B cell (primary cell): ENCODE measurements at regions not wholly inside any gene's neighbourhood (a gene's known extent, or its start where the extent isn't known, plus 50 kb on each side); places are given as distances from the start of the nearest gene placed in this dataset.

ENCODE experiments used
- ATAC-seq: fragments of 200-7000 bp; cut with Tn5 transposase; one replicate; pipeline ENCODE4 v1.10.0; 2021; ENCODE audit warnings: low read depth, mild to moderate bottlenecking, moderate number of reproducible peaks, moderate library complexity
- CTCF ChIA-PET: fragments of 350-600 bp; sonication (Branson Sonifier 250); formaldehyde crosslinking; loops from one replicate; lab custom pipeline; 2021; ENCODE audit warnings: antibody characterized with exemption, inconsistent platforms; lab: Charles Lee
- POLR2A ChIA-PET: fragments of 350-600 bp; sonication (Branson Sonifier 250); formaldehyde crosslinking; loops from one replicate; lab custom pipeline; 2021; ENCODE audit warnings: antibody characterized with exemption; lab: Charles Lee
- DNase-seq: peaks from one replicate; pipeline ENCODE4 v3.0.0; 2013
- H2AFZ ChIP-seq: 2 replicates; pipeline ENCODE4 v1.6.1; 2012; ENCODE audit warnings: mild to moderate bottlenecking, low read depth, low read length; ENCODE audit not compliant: insufficient read depth, poor library complexity, severe bottlenecking
- H3K27ac ChIP-seq, 2 donors: 1 replicate in 1 of 2; 2 replicates in 1 of 2; pipeline ENCODE4 v1.5.1; 2012 to 2013; ENCODE audit warnings: low read length in 2 of 2, mild to moderate bottlenecking in 2 of 2, moderate library complexity in 1 of 2
- H3K27me3 ChIP-seq, 4 experiments: fragments of 200-600 bp in 1 of 4; sonication (generic) in 1 of 4; replicated peaks in 1 of 4; 1 replicate in 2 of 4; 2 replicates in 2 of 4; pipeline versions ENCODE4 v1.6.1 to v1.7.0; 2013 to 2016; ENCODE audit warnings: low read length in 3 of 4, mild to moderate bottlenecking in 2 of 4, mixed read lengths in 1 of 4, moderate library complexity in 1 of 4; ENCODE audit not compliant: insufficient read depth in 4 of 4, control insufficient read depth in 3 of 4; ENCODE audit errors: control extremely low read depth in 1 of 4
- H3K36me3 ChIP-seq, 2 experiments: replicated peaks in 1 of 2; 1 replicate in 1 of 2; 2 replicates in 1 of 2; pipeline versions ENCODE4 v1.6.1 to v1.7.1; 2013; ENCODE audit warnings: low read length in 1 of 2; ENCODE audit not compliant: insufficient read depth in 2 of 2, control insufficient read depth in 1 of 2; ENCODE audit errors: control extremely low read depth in 1 of 2, extremely low read depth in 1 of 2
- H3K4me1 ChIP-seq, 2 donors: fragments of 200-600 bp in 1 of 2; sonication (generic) in 1 of 2; 1 replicate in 1 of 2; 2 replicates in 1 of 2; pipeline versions ENCODE4 v1.5.1 to v1.6.1; 2013 to 2017; ENCODE audit warnings: low read length in 2 of 2; ENCODE audit not compliant: control insufficient read depth in 2 of 2, insufficient read depth in 2 of 2
- H3K4me2 ChIP-seq: replicated peaks from 2 replicates; pipeline ENCODE3; 2012; ENCODE audit warnings: mild to moderate bottlenecking, low read depth, low read length; ENCODE audit not compliant: poor library complexity, severe bottlenecking
- H3K4me3 ChIP-seq, 5 experiments: fragments of 200-600 bp in 1 of 5; sonication (generic) in 1 of 5; 1 replicate in 3 of 5; 2 replicates in 2 of 5; pipeline versions ENCODE4 v1.5.1 to v1.7.0; 2011 to 2016; ENCODE audit warnings: low read length in 4 of 5, mild to moderate bottlenecking in 4 of 5, low read depth in 2 of 5, control low read depth in 1 of 5, moderate library complexity in 1 of 5; ENCODE audit not compliant: insufficient read depth in 1 of 5; ENCODE audit errors: control extremely low read depth in 1 of 5, extremely low read depth in 1 of 5
- H3K79me2 ChIP-seq: fragments of 200-600 bp; sonication (generic); one replicate; pipeline ENCODE4 v1.6.0; 2016; ENCODE audit warnings: low read length; ENCODE audit not compliant: control insufficient read depth, insufficient read depth
- H3K9ac ChIP-seq: fragments of 200-600 bp; sonication (generic); 2 replicates; pipeline ENCODE4 v1.6.1; 2017; ENCODE audit warnings: mild to moderate bottlenecking, low read length, moderate library complexity
- H3K9me3 ChIP-seq, 3 donors: one replicate each; pipeline versions ENCODE4 v1.6.1 to v1.7.1; 2013; ENCODE audit warnings: low read length in 2 of 3; ENCODE audit not compliant: control insufficient read depth in 2 of 3, insufficient read depth in 1 of 3; ENCODE audit errors: control extremely low read depth in 1 of 3
- H4K20me1 ChIP-seq: 2 replicates; pipeline ENCODE4 v1.6.0; 2012; ENCODE audit warnings: mild to moderate bottlenecking, low read length; ENCODE audit not compliant: insufficient read depth, control insufficient read depth, poor library complexity, severe bottlenecking
- H3K27ac Mint-ChIP-seq: one replicate; pipeline ENCODE4 v1.8.0; 2021; ENCODE audit warnings: mixed read lengths
- H3K27me3 Mint-ChIP-seq: one replicate; pipeline ENCODE4 v1.8.0; 2021; ENCODE audit warnings: mixed read lengths
- H3K4me1 Mint-ChIP-seq: one replicate; pipeline ENCODE4 v1.8.0; 2021; ENCODE audit warnings: mixed read lengths
- H3K4me3 Mint-ChIP-seq: one replicate; pipeline ENCODE4 v1.8.0; 2021; ENCODE audit warnings: mixed read lengths
- H3K9me3 Mint-ChIP-seq: one replicate; pipeline ENCODE4 v1.8.0; 2022; ENCODE audit warnings: mixed read lengths; ENCODE audit not compliant: insufficient read depth
- EZH2 ChIP-seq: IDR thresholded peaks from 2 replicates; pipeline ENCODE4 v1.6.1; 2012; ENCODE audit warnings: borderline replicate concordance, low read depth, mild to moderate bottlenecking, moderate library complexity, low read length; ENCODE audit not compliant: insufficient read depth, poor library complexity, severe bottlenecking
- WGBS: methylation state at CpG from one replicate; pipeline ENCODE4 v1.1.5; 2013; ENCODE audit warnings: missing lambda C conversion rate; ENCODE audit not compliant: insufficient coverage; 5-methylcytosine and 5-hydroxymethylcytosine counted together
- intact Hi-C: fragments of 100-400 bp; cut with micrococcal nuclease; formaldehyde crosslinking; loops from one replicate; pipeline ENCODE4 v1.10.0; 2022
- TF ChIP-seq, protein P1 (sequence below): fragments of 200-600 bp; IDR thresholded peaks from one replicate; pipeline ENCODE4 v1.8.0; 2022; ENCODE audit warnings: antibody characterized with exemption, mild to moderate bottlenecking

- Histone ChIP-seq H3K79me2 (no peaks in the 10 kb centered on the region), H3K27me3 (no peaks in the 10 kb centered on the region), H3K36me3 (no peaks in the 10 kb centered on the region), H3K9me3 (no peaks in the 10 kb centered on the region), H3K4me2 (no peak overlapping the region), H3K4me1 (no peaks in the 10 kb centered on the region), H3K4me3 (no peak overlapping the region), H3K27ac (no peak overlapping the region), H2AFZ (no peak overlapping the region), H3K9ac (no peak overlapping the region), H4K20me1 (no peaks in the 10 kb centered on the region)
- Mint-ChIP-seq H3K27me3 (no peaks in the 10 kb centered on the region), H3K4me1 (no peaks in the 10 kb centered on the region), H3K27ac (no peak overlapping the region), H3K9me3 (no peaks in the 10 kb centered on the region), H3K4me3 (no peak overlapping the region)
- POLR2A ChIA-PET, result no interaction called here
- no peak for DNase-seq
- intact Hi-C loops, result no loop called here
- CTCF ChIA-PET, result no interaction called here
- TF ChIP-seq, protein P1, sequence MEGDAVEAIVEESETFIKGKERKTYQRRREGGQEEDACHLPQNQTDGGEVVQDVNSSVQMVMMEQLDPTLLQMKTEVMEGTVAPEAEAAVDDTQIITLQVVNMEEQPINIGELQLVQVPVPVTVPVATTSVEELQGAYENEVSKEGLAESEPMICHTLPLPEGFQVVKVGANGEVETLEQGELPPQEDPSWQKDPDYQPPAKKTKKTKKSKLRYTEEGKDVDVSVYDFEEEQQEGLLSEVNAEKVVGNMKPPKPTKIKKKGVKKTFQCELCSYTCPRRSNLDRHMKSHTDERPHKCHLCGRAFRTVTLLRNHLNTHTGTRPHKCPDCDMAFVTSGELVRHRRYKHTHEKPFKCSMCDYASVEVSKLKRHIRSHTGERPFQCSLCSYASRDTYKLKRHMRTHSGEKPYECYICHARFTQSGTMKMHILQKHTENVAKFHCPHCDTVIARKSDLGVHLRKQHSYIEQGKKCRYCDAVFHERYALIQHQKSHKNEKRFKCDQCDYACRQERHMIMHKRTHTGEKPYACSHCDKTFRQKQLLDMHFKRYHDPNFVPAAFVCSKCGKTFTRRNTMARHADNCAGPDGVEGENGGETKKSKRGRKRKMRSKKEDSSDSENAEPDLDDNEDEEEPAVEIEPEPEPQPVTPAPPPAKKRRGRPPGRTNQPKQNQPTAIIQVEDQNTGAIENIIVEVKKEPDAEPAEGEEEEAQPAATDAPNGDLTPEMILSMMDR, result no peak
- no peak for TF ChIP-seq EZH2
- WGBS, result 81% methylated on average over 3 of the region's 5 CpGs
- ATAC-seq, result no peak
These were observed 154.2 kb downstream of the DYRK2 start for GRCh38 chr12:67802731-67803130.

- CTCF ChIA-PET, result no interaction called here
- Mint-ChIP-seq H3K4me3 (no peak overlapping the region), H3K4me1 (no peaks in the 10 kb centered on the region), H3K27me3 (no peaks in the 10 kb centered on the region), H3K27ac (no peak overlapping the region), H3K9me3 (no peaks in the 10 kb centered on the region)
- no peak overlapping the region for H2AFZ ChIP-seq
- H3K9me3 ChIP-seq, result no peaks in the 10 kb centered on the region
- POLR2A ChIA-PET, result no interaction called here
- no peak overlapping the region for H3K9ac ChIP-seq
- 100% methylated on average over 1 of the region's 4 CpGs for WGBS
- no peak overlapping the region for H3K27ac ChIP-seq
- no peaks in the 10 kb centered on the region for H3K4me1 ChIP-seq
- H3K27me3 ChIP-seq, result no peaks in the 10 kb centered on the region
- no peaks in the 10 kb centered on the region for H4K20me1 ChIP-seq
- no peaks in the 10 kb centered on the region for H3K79me2 ChIP-seq
- TF ChIP-seq EZH2, result no peak
- no peak overlapping the region for H3K4me3 ChIP-seq
- H3K36me3 ChIP-seq, result no peaks in the 10 kb centered on the region
- ATAC-seq (no peak), DNase-seq (no peak)
- intact Hi-C loops, result no loop called here
- no peak overlapping the region for H3K4me2 ChIP-seq
These were observed 154.9 kb downstream of the DYRK2 start for GRCh38 chr12:67803278-67803993.
